Fibroblast of lung (primary cell): ENCODE measurements at regions not wholly inside any gene's neighbourhood (a gene's known extent, or its start where the extent isn't known, plus 50 kb on each side); places are given as distances from the start of the nearest gene placed in this dataset.

ENCODE experiments used
- DNase-seq, 2 donors: peaks; one replicate each; pipeline versions ENCODE4 v3.0.0 to v3.0.0-alpha.2; 2010; ENCODE audit warnings: low read depth in 2 of 2
- H2AFZ ChIP-seq: 2 replicates; pipeline ENCODE4 v1.5.1; 2012; ENCODE audit warnings: low read length, control low read depth, inconsistent platforms
- H3K27ac ChIP-seq: 2 replicates; pipeline ENCODE4 v1.5.1; 2011; ENCODE audit warnings: low read length, control low read depth; ENCODE audit not compliant: insufficient read depth
- H3K27me3 ChIP-seq: 2 replicates; pipeline ENCODE4 v1.5.1; 2011; ENCODE audit warnings: mild to moderate bottlenecking, low read length; ENCODE audit not compliant: control insufficient read depth, insufficient read depth
- H3K36me3 ChIP-seq: 2 replicates; pipeline ENCODE4 v1.5.1; 2011; ENCODE audit warnings: low read length; ENCODE audit not compliant: control insufficient read depth, insufficient read depth
- H3K4me1 ChIP-seq: 2 replicates; pipeline ENCODE4 v1.5.1; 2011; ENCODE audit warnings: low read length; ENCODE audit not compliant: control insufficient read depth, insufficient read depth; ENCODE audit errors: extremely low read depth
- H3K4me2 ChIP-seq: 2 replicates; pipeline ENCODE4 v1.5.1; 2011; ENCODE audit warnings: low read length, control low read depth; ENCODE audit not compliant: insufficient read depth; ENCODE audit errors: extremely low read depth
- H3K4me3 ChIP-seq, 4 experiments: fragments of 200-600 bp in 1 of 4; sonication (generic) in 1 of 4; replicated peaks in 1 of 4; 2 replicates each; pipeline ENCODE4 v1.5.1; 2011 to 2016; ENCODE audit warnings: low read length in 4 of 4, low read depth in 3 of 4, mild to moderate bottlenecking in 3 of 4, control low read depth in 2 of 4, inconsistent platforms in 1 of 4, mixed read lengths in 1 of 4; ENCODE audit not compliant: insufficient read depth in 1 of 4; ENCODE audit errors: control extremely low read depth in 1 of 4
- H3K79me2 ChIP-seq: 2 replicates; pipeline ENCODE4 v1.5.1; 2012; ENCODE audit warnings: mild to moderate bottlenecking, low read length, inconsistent platforms; ENCODE audit not compliant: control insufficient read depth, insufficient read depth
- H3K9ac ChIP-seq: 2 replicates; pipeline ENCODE4 v1.5.1; 2011; ENCODE audit warnings: mild to moderate bottlenecking, low read length, control low read depth; ENCODE audit not compliant: insufficient read depth
- H3K9me3 ChIP-seq: 2 replicates; pipeline ENCODE4 v1.5.1; 2012; ENCODE audit warnings: low read depth, low read length; ENCODE audit not compliant: control insufficient read depth, insufficient read depth
- H4K20me1 ChIP-seq: 2 replicates; pipeline ENCODE4 v1.5.1; 2011; ENCODE audit warnings: low read length; ENCODE audit not compliant: control insufficient read depth, insufficient read depth; ENCODE audit errors: extremely low read depth
- CTCF ChIP-seq, 2 donors: IDR thresholded peaks in 1 of 2; conservative IDR thresholded peaks in 1 of 2; 1 replicate in 1 of 2; 2 replicates in 1 of 2; pipeline ENCODE4 v1.5.1; 2011 to 2012; ENCODE audit warnings: low read length in 2 of 2, control low read depth in 1 of 2, inconsistent platforms in 1 of 2, low read depth in 1 of 2, mild to moderate bottlenecking in 1 of 2
- EZH2 ChIP-seq: IDR thresholded peaks from 2 replicates; pipeline ENCODE4 v1.5.1; 2012; ENCODE audit warnings: low read length, control low read depth, mild to moderate bottlenecking; ENCODE audit errors: missing control alignments

- Histone ChIP-seq H2AFZ (no peak overlapping the region), H3K4me1 (no peaks in the 10 kb centered on the region), H3K79me2 (no peaks in the 10 kb centered on the region), H3K27me3 (no peaks in the 10 kb centered on the region), H3K9ac (no peak overlapping the region), H3K36me3 (no peaks in the 10 kb centered on the region), H3K4me3 (no peak overlapping the region), H4K20me1 (no peaks in the 10 kb centered on the region), H3K9me3 (no peaks in the 10 kb centered on the region), H3K27ac (no peak overlapping the region), H3K4me2 (no peak overlapping the region)
- TF ChIP-seq EZH2 (no peak), CTCF (conservative IDR thresholded peaks at IDR 0.05 in 1 of 2, IDR thresholded peaks at IDR 0.05 in 1 of 2; ENCODE audit: low read depth in 1 of 2, low read length in 2 of 2) (no peak)
- no peak for DNase-seq
Observed at GRCh38 chr20:54377992-54378773, 97.2 kb upstream of the DOK5 start.

GRCh38 chr20:54379893-54380584 is 95.4 kb upstream of the DOK5 start:
- Histone ChIP-seq H2AFZ (no peak overlapping the region), H3K4me3 (no peak overlapping the region), H3K27me3 (no peaks in the 10 kb centered on the region), H3K36me3 (no peaks in the 10 kb centered on the region), H3K27ac (no peak overlapping the region), H3K4me2 (no peak overlapping the region), H3K79me2 (no peaks in the 10 kb centered on the region), H4K20me1 (no peaks in the 10 kb centered on the region), H3K9ac (no peak overlapping the region), H3K9me3 (no peaks in the 10 kb centered on the region), H3K4me1 (no peaks in the 10 kb centered on the region)
- DNase-seq, result no peak
- TF ChIP-seq EZH2 (no peak), CTCF (conservative IDR thresholded peaks at IDR 0.05 in 1 of 2, IDR thresholded peaks at IDR 0.05 in 1 of 2; ENCODE audit: low read depth in 1 of 2, low read length in 2 of 2) (no peak)

GRCh38 chr20:54382419-54382818 is 93.0 kb upstream of the DOK5 start:
- Histone ChIP-seq H3K4me1 (no peaks in the 10 kb centered on the region), H3K79me2 (no peaks in the 10 kb centered on the region), H2AFZ (no peak overlapping the region), H3K27ac (no peak overlapping the region), H3K4me3 (no peak overlapping the region), H3K4me2 (no peak overlapping the region), H4K20me1 (no peaks in the 10 kb centered on the region), H3K36me3 (no peaks in the 10 kb centered on the region), H3K9ac (no peak overlapping the region), H3K9me3 (no peaks in the 10 kb centered on the region), H3K27me3 (no peaks in the 10 kb centered on the region)
- no peak for TF ChIP-seq CTCF (conservative IDR thresholded peaks at IDR 0.05 in 1 of 2, IDR thresholded peaks at IDR 0.05 in 1 of 2; ENCODE audit: low read depth in 1 of 2, low read length in 2 of 2)
- no peak for TF ChIP-seq EZH2
- no peak for DNase-seq
